ENCODE measurements at regions not wholly inside any gene's neighbourhood (a gene's known extent, or its start where the extent isn't known, plus 50 kb on each side); places are given as distances from the start of the nearest gene placed in this dataset.
"Not testable (repeated sequence)": the region's sequence is repeated elsewhere in the genome, so short reads cannot be mapped to it uniquely, and the experiment has no call there.

DNA sequence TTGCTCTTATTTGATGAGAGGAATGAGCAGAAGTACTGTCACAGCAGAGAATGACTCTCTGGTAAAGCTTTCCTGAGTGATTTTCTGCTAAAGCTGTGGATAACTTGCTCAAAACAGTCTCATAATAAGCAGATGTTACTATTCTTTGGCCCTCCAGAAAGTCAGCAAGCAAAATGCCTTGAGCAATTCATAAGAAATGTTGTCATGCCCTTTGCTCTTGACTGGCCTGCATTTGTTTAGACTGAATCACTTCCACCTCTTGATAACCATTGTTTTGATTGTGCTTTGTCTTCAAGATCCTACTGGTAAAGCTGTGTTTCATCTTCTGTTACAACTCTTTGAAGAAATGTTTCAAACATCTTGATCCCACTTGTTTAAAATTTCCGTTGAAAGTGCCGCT, 457.9 kb upstream of the FOXG1 start:
- no peak for DNase-seq (ENCODE audit: low read depth in 3 of 3)

DNA sequence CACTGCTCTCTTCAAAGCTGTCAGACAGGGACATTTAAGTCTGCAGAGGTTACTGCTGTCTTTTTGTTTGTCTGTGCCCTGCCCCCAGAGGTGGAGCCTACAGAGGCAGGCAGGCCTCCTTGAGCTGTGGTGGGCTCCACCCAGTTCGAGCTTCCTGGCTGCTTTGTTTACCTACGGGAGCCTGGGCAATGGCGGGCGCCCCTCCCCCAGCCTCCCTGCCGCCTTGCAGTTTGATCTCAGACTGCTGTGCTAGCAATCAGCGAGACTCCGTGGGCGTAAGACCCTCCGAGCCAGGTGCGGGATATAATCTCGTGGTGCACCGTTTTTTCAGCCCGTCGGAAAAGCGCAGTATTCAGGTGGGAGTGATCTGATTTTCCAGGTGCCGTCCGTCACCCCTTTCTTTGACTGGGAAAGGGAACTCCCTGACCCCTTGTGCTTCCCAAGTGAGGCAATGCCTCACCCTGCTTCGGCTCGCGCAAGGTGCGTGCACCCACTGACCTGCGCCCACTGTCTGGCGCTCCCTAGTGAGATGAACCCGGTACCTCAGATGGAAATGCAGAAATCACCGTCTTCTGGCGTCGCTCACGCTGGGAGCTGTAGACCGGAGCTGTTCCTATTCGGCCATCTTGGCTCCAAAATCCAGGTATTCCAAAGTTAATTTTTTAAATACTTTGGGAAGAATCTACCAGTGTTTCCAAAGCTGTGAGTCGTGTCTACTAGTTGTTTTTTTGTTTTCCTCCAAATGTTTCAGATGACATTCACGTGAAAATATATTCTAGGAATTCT, 448.5 kb upstream of the FOXG1 start:
- DNase-seq (ENCODE audit: low read depth in 3 of 3) = not testable (repeated sequence)

DNA sequence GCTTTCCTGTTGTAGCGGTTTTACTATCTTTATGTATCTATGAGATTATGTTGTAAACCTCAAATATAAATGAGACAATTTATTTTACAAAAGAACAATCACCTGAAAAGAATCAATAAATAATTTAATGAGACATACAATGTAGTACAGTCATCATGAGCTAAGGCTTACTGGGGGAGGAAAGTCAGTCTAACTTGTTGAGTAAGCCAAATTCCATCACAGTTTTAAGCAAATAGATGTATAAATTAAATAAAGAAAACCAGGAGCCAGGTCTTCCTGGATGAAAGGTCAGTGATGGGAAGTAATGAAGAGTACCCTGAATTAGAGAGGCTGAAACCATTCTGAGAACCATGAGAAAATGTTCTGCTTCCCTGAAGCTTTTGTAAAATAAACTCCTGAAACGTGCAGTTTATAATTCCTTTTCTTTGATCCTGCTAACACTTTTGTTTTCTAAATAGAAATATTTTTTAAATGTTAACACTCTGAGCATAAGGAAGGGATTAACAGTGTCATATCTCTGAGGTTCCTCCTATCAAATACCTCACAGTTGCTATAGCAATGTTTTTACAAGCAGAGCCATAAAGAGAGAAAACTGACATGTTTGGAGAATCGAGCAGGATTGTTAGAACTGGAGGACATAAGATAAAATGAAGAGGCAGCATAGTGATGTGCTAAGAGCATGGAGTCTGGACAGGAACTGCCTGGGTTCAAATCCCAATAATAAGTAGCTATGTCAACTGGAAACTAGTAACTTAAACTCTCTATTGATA, 444.9 kb upstream of the FOXG1 start:
- no peak for DNase-seq (ENCODE audit: low read depth in 3 of 3)

DNA sequence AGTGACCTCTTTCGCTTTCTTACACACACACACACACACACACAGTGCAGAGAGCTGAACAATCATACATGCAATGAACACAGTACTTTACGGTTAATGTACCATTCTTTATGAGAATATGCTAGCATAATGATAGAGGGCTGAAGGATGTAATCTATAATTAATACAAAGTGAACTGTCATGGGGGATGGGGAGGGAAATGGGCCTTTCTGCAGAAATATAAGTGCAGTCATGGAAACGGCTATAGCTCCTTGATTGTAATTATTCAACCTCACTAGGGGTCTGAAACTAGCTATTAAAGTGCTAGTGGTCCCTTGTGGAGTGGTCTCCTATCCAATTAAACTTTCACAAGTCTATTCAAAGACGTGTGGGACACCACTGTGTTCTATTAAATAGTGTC, 443.2 kb upstream of the FOXG1 start:
- no peak for DNase-seq (ENCODE audit: low read depth in 3 of 3)

DNA sequence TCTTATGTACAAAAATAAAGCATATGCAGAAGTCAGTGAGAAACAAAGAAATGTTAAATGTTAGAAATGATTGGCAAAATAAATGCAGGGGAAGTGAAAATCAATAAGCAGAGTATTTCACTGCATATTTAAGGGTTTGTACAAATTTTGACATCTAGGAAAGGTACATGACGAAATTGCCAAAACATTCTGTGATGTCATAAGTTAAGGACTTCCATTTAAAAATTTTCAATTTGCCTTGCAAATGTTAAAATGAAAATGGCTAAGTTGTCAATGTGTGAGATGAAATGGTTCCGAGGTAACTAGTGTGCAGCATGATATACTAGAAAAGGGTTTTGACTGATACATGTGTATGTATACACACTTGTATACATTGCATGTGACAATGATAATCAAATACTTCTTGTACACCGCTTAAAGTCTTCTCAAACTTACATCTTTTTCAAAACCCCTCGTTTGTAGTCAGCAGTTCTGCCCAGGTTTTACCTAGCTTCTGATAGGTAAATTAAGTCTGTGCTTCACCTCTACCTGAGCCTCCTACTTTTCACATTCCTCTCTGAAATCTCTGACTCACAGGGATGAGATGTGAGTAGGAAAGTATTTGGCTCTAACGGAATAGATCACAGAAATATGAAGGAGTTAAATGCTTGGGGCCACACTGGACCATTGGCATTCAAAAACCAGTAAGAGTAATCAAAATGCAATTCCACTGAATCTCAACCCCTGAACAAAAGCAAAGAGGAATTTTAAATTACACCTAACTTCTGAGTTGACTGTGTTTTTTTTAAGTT, 442.4 kb upstream of the FOXG1 start:
- no peak for DNase-seq (ENCODE audit: low read depth in 3 of 3)

DNA sequence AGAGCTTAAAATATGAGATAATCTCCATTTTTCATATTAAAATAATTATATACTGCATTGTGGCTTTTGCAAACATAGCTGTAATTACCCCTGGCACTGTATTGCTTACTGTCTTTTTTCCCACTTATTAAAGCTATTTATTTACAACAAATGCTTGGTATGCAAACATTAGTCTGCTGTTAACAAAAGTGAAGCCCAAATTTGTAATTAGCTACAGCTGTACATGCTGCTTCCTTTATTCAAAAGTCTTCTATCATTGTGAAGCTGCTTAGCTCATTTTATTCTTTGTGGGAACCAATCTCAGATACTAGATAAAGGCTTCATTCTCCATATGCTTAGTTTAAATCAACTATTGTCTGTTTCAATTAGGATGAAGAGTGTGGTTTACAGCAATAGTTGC, 425.8 kb upstream of the FOXG1 start:
- DNase-seq (ENCODE audit: low read depth in 3 of 3) = no peak

DNA sequence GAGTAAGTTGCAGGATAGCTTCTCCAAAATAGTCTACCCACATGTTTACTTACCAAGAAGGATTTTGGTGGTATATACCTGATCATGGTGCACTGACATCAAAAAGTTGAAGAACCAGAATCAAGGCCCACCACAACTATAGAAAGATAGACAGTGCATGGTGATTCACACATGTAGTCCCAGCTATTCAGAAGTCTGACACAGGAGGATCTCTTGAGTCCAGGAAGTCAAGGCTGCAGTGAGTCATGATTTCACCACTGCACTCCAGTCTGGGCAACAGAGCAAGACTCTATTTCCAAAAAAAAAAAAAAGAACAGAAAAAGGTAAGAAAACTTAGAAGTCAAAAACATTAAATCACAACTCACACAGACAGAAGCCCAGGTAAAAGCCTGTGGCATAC, 422.2 kb upstream of the FOXG1 start:
- no peak for DNase-seq (ENCODE audit: low read depth in 3 of 3)

DNA sequence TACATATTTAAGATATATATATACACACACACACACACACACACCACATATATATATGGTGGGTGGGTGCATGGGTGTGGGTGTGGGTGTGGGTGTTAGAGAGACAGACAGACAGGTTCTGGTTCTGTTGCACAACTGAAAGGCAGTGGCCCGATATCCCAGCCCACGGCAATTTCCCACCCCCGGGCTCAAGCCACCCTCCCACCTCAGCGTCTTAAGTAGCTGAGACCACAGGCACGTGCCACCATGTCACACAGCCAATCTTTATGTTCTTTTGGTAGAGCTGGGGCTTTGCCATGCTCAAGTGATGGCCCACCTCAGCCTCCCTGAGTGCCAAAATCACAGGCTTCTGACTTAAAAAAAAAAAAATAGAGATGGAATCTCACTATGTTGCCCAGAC, 417.8 kb upstream of the FOXG1 start:
- DNase-seq (ENCODE audit: low read depth in 3 of 3) = no peak

DNA sequence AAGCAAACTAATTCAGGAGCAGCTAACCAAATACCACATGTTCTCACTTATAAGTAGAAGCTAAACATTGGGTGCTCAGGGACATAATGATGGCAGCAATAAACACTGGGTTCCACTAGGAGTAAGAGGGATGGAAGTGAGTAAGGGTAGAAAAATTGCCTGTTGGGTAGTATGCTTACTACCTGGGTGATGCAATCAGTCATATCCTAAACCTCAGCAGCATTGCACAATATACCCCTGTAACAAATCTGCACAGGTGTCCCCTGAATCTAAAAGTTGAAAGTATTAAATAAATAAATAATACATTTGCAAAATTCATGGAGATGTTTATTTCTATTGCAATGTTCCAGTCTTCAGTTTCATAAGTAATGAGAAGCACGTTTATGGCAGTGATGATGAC, 409.8 kb upstream of the FOXG1 start:
- DNase-seq (ENCODE audit: low read depth in 3 of 3) = no peak

DNA sequence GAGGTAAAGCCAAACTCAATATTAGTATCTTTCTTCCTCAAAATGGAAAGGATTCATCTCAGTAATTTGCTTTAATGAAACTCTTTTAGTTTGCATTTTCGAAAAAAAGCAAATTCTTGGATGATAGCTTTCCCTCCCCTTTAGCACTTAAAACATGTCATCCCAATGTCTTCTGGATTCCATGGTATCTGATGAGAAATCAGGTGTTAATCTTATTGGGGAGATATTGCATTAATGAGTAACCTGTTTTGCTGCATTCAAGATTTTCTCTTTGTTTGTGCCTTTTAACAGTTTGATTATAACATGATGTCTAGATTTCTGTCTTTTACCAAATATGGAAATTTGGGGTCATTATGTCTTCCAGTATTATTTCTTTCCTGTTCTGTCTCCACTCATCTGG, 405.1 kb upstream of the FOXG1 start:
- no peak for DNase-seq (ENCODE audit: low read depth in 3 of 3)

DNA sequence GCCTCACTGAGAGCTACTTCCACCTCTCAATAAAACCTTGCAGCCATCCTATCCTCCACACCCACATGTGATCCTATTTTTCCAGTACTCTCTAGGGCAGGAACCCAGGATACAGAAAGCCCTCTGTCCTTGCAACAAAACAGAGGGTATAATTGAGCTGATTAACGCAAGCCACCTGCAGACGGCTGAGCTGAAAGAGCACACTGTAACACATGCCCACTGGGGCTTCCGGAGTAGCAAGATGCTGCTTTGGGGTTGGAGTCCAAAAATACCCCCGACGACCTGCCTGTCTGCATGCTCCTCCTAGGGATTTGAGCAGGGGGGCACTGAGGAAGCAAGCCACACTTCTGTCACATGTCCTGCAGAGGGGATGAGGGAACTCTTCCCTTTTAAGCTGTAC, 401.1 kb upstream of the FOXG1 start:
- DNase-seq (ENCODE audit: low read depth in 3 of 3) = no peak

DNA sequence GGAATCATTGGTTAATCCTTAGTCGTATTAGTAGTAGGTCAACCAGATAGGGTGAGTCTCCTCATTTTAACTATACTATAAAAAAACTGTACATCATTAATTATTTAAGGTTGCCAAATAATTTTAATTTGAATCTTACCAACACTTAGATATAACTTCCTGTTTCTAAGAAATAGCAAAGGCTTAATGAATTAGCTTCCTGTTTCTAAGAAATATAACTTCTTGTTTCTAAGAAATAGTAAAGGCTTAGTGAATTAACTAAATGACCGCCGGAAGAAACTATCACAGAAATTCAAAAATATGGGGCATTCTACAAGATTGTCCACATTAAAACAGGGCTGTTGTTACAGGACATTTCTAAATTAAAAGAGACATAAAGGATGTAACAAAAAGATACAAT, 392.9 kb upstream of the FOXG1 start:
- no peak for DNase-seq (ENCODE audit: low read depth in 3 of 3)

DNA sequence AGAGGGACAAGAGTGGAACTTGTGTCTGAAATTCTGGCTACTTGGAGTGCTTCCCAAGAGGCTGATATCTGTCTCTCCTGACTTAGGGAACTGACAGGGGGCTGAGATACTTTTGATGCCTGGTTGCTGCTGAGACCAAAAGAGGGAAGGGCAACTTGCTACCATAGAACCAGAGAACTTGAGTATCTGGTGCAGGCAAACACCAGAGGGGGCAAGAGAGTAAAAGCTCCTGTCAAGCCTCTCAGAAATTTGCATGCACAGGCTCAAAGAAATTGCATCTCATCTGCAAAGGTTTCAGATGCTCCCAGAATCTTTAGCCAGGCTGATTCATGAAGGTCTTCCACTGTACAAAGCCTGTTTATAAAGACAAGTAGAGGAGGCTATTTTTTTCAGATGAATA, 391.3 kb upstream of the FOXG1 start:
- DNase-seq (ENCODE audit: low read depth in 3 of 3) = no peak

DNA sequence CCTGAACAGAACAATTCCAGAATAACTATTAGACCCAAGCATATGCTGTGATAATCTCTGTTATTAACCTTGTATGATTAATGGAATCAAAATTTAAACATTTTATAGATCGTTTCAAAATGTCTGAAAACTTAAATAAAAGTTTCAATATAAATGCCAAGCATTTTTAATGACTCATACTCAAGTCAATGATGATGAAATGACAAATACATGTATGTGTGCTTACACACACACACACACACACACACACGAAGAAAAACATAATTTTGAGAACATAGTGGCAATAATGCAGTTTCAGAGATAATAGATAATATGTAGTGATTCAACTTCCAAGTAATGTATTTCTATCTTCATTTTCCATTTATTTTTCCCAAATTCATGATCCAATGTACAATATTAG, 384.9 kb upstream of the FOXG1 start:
- no peak for DNase-seq (ENCODE audit: low read depth in 3 of 3)

DNA sequence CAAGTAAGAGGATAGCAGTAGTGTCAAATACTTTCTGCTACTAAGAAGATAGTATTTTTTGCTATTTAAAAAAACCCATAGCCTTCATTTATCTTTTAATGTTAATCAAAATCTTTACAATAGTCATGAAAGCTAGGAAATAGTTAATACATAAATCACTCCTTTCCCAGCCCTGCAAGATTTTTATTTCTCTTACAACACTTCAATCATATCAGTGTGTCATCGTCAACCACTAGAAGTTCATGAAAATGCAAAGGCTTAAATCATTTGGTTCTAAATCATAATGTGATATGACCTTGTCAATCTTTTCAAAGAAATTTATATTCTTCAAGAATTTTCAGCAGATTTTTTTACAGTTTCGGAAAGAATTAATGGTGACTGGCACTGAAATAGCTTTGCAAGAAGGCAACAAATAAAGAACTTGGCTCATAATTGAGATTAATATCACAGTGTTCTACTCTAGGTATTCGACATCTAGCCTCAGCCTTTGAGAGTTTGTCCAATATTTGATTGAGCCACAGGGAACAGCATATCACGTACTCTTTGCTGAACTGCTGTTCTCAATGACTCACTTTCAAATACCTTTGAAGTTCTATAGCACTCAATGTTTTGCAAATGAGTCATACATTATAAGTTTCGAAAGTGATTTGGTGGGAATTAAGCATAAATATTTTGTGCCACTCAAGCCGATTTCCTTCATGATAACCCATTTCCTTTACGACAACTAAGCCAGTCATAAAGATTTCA, 384.0 kb upstream of the FOXG1 start:
- no peak for DNase-seq (ENCODE audit: low read depth in 3 of 3)

DNA sequence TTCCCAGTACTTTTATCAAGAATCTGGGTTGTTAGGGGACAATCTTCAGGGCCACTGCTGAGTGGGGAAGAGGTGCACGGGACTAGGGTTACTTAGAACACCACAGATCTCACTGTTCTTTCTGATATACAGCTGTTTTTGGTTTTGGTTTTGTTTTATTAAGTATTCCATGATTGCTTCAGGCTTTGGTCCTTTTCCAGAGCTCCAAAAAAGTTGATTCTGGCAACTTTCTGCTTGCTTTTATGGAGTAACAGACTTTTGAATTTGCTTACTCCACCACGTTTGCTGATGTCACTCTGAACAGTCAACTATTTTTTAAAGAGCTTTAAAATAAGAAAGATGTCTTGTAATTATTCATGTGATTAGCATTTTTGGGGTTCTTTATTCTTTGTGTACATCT, 368.1 kb upstream of the FOXG1 start:
- DNase-seq (ENCODE audit: low read depth in 3 of 3) = no peak

DNA sequence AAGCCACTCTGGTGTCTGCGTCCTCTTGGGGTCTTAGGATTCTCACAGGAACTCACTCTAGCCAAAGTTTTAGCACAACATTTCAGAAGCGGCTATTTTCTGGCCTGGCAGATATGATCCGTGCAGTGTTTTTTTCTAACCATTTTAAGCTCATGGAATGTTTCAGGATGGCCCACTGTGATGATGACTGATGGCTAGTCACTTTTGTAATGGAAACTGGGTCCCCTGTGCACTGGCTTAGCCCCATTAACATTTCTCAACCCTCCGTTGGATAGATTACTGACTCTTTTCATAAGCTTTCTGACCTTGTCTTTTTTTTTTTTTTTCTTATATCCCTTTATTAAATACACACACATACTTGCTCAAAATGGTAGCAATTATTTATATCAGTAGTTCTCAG, 364.9 kb upstream of the FOXG1 start:
- not testable (repeated sequence) for DNase-seq (ENCODE audit: low read depth in 3 of 3)

DNA sequence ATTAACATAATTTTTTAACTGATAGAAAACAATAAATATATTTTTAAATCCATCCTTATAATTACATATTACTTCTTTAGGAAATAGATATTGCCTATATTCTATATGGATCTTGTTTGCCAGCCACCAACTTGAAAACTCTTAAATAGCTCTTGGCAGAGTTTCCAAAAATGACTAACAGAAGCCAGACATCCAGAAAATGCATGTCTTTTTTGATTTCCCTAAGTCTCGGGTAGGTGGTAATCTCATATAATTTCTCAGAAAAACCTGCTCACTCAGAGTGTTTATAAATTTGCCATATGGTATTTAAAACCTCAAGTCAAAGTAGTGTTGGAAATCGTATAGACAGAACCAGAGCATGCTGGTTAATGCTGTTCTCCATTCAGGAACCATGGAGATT, 360.4 kb upstream of the FOXG1 start:
- no peak for DNase-seq (ENCODE audit: low read depth in 3 of 3)

DNA sequence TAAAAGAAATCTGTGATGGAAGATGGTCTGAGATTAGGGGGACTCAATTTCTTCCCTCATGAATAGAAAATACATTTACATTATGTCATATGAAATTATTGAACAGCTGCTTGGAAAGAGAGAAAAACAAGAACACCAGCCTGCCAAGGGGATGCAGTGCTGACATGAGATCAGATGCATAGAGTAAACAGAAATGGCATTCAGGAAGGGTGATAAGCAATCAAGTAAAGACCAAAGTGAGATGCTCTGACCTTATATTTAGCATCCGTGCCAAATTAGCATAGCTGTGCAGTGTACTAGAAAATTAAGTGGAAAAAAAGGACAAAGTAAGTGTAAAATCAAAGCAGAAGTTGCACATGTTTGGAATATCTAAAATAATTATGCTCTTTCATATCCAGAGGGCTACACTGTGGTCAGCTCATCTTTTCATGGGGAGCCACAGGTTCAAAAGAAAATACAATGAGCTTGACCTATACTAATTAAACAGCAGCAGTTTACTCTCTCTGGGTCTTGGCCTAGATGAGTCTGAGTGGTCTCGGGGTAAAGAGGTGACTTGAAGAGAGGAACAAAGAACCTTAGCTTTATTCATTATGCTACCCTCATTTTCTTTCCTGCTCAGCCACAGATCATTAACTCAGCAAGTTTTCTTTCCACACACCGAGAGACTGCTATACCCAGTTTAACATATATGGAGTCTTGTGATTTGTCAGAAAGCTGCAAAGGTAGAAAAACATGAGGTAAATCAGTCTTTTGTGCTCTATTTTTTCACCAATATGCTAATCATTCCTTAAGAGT, 359.4 kb upstream of the FOXG1 start:
- DNase-seq (ENCODE audit: low read depth in 3 of 3) = no peak

DNA sequence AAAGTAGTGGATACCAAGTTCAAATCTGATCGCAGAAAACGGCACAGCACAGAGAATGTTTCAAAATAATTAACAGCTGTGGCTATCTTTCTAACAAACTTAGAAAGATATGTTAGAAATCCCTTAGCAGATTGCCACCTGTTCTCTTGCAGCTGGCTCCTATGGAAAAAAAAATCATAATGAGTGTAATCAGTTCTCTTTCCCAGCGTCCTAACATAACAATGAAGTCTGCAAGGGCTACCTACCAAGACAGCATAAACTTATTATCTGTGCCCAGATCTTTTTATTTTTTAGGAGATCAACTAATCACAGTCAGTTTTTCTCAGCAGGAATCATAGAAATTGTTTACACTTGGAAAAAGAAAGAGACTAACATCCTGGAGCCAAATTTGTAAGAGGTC, 358.6 kb upstream of the FOXG1 start:
- DNase-seq (ENCODE audit: low read depth in 3 of 3) = no peak

DNA sequence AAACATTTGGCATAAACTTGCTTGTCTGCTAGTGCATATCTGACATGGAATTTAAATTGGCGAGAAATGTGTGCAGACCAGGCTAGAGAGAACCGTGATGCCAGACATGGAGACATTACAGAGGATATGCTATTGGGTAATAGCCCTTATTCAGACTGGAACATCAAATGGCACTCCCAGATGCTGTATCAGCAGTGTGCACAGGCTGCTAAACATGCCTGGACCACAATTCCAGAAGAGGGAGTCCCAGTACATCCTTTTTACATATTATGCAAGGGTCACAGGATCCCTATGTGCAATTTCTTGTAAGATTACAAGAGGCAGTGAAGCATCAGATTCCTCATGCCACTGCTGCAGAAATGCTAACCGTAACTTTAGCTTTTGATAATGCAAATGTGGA, 354.5 kb upstream of the FOXG1 start:
- DNase-seq (ENCODE audit: low read depth in 3 of 3) = no peak

Data from stimulated activated CD4-positive, alpha-beta T cell treated with anti-CD3 and anti-CD28 coated beads, TNF-alpha, amount 100 ng/mL, for 24 hours (primary cell).